DMS153 treated with DMSO at 0.1 percent for 48 hours (cell line): ENCODE measurements at regions not wholly inside any gene's neighbourhood (a gene's known extent, or its start where the extent isn't known, plus 50 kb on each side); places are given as distances from the start of the nearest gene placed in this dataset.
"Not testable (repeated sequence)": the region's sequence is repeated elsewhere in the genome, so short reads cannot be mapped to it uniquely, and the experiment has no call there.

Experiments used
- DNase-seq: peaks from one replicate; lab custom pipeline; 2025; ENCODE audit not compliant: unreplicated experiment; lab: John Stamatoyannopoulos, UW

DNA sequence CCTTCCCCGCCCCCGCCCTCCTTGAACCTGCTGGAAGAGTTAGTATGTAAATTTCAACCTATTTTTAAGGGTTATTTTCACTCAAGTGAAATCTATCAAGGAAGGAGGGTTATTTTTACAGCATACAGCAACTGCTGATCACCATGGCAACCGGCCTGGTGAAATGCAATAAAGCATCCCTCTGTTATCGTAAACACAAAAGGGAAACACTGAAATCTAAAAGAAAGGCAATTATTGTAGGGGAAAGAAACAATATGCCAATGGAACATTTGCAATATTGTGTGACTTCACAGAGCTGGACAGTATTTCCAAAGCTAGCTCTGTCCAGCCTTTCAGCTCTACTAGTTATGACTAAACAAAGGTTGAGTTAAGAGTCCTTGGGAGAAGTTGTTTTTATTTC lies 588.3 kb upstream of the PBX1 start:
- no peak for DNase-seq

DNA sequence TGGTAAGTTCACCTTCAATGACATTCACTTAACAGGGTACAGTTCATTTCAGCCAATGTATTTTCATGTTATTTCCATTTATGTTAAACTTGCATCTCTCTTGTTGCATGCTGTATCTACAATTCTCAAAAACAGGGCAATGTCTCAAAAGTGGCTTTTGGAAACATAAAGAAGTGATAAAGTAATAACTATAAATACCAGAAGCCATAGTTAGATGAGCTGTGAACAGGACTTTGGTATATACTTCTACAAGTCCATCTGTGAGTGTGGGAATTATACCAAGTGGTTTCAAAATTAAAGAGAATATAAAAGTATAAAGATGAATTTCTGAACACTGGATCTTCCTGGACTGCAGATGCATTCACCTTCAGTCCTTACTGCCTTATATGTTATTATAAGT lies 585.4 kb upstream of the PBX1 start:
- no peak for DNase-seq

DNA sequence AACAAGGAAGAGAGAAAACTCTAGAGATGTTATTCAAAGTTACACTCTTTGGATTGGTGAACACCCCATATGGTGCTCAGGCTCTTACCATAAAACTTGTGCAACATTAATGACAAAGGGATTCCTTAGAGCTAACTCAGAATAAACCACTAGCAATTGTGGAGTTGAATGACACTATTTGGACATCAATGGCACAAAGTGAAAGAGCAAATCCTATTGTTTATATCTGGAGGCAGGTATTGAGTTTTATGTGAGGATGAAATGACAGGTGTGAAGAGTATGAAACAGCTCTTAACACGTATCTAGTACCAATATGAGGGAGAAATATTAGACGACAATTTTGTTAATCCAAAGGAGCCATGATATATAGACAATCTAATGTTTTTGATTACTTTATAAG lies 584.9 kb upstream of the PBX1 start:
- no peak for DNase-seq

DNA sequence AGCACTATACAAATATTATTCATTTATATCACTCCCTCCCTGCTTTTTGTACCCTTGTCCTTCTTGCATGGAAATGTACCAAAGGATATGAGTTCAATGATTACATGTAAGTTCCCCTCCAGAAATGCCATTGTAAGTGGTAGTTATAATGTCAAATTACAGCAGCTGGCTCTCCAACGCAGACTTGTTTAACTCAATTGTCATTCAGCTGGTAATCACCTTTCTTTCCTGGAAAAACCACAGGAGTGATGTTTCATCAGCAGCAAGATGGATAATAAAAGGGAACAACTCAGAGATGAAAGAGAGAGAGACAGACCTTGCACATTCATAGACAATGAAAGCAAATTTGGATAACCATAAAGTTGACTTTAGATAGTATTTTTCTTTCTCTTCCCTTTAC lies 578.6 kb upstream of the PBX1 start:
- peak; percentile 97 for DNase-seq

DNA sequence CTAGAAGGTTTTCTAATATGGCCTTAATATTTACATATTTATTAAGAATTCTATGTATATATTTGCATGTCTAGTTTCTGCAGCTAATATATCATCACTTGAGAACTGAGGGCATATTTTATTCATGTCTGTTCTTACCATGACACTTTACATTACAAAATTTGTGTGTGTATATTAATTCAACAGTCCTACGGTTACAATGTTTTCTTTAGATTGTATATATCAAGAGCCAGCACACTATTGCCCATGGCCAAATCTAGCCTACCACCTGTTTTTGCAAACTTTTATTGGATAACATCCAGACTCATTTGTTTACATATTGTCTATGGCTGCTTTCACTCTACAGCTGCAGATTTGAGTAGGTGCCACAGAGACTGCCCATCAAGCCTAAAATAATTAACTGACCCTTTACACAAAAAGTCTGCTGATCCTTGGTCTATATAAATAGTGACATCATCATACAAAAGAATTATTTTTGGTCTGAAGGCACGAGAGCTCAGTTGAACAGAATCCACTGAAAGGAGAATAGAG lies 577.4 kb upstream of the PBX1 start:
- peak; percentile 99 for DNase-seq

DNA sequence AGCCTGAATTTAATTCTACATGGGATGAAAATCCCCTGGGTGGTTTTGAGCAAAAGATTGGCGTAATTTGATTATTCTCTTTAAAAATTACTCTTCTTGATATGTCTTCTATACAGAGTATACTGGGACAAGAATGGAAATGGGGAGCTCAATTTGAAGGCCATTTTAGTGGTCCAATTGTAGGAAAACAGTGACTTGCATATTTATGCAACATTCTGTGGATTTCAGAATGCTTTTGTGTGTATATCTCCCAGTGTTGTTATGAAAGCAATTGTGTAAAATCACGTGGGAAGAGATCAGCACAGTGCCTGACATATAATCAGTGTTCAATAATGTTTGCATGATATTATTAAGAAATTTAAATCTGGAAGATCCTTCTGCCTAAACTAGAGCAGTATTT lies 575.9 kb upstream of the PBX1 start:
- no peak for DNase-seq

DNA sequence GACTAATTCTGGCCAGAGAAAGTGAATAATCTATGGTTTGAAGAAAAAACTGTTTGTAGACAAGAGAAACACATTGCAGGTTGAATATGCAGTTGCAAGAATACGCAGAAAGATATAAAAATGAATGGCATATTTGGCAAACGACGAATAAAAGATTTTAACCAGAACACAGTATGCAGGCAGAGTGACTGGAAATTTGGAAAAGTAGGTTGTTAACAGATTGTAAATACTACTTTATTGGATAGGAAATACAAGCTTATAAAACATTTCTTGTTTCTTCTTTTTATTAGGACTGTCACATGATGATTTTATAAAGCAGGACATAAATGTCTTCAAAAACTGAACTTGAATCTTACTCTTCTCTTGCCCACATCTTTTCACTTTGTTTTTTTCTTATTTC lies 573.3 kb upstream of the PBX1 start:
- no peak for DNase-seq

DNA sequence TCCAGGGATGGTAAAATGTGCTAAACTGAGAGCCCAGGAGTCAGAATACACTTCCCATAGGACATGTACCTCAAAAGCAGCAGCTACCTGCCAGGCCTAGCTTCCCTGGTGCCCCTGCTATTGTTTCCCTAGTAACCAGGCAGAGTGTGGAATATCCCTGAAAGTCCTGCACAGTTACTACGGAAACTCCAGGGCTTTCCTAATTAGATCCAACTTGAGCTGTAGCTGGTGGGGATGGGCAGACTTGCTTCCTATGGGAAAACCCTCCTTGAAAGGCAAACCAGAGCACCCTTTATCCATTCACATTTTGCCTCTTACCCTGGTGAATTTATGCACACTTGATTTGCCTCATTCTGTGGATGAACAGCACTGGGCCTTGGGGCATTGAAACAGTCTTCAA lies 559.9 kb upstream of the PBX1 start:
- DNase-seq = no peak

DNA sequence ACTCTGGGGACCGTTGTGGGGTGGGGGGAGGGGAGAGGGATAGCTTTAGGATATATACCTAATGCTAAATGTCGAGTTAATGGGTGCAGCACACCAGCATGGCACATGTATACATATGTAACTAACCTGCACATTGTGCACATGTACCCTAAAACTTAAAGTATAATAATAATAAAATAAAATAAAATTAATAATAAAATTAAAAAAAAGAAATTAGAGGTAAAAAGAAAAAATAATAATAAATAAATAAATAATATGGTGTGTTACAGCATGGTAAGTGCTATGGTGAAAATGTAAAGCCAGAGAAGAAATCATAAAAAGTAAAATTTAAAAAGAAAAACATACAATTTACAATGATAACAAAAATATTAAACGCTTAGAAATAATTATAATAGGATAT lies 552.8 kb upstream of the PBX1 start:
- DNase-seq = not testable (repeated sequence)

DNA sequence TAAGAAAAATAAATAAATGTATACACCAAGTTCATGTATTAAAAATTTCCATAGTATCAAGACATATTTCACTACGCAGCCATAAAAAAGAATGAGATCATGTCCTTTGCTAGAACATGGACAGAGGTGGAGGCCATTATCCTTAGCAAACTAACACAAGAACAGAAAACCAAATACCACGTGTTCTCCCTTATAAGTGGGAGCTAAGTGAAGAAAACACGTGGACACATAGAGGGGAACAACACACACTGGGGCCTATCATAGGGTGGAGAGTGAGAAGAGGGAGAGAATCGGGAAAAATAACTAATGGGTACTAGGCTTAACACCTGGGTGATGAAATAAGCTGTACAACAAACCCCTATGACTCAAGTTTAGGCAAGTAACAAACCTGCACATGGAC lies 552.4 kb upstream of the PBX1 start:
- DNase-seq = no peak

DNA sequence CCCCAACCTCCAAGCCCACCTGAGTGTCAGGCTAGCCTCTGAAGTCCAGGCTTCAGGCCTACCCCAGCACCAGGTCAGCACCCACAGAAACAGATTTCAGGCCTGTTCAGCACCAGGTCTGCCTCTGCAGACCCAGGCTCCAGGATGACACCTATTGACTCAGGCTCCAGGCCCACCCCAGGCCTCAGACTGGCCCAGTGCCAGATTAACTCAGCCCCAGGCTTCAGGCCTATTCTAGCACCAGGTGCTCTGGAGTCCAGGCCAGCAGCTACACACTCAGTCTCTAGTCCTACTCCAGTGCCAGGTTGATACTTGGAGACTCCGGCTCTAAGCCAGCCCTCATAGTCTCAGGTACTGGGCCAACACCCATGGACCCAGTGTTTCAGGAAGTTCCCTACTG lies 541.7 kb upstream of the PBX1 start:
- DNase-seq = no peak

DNA sequence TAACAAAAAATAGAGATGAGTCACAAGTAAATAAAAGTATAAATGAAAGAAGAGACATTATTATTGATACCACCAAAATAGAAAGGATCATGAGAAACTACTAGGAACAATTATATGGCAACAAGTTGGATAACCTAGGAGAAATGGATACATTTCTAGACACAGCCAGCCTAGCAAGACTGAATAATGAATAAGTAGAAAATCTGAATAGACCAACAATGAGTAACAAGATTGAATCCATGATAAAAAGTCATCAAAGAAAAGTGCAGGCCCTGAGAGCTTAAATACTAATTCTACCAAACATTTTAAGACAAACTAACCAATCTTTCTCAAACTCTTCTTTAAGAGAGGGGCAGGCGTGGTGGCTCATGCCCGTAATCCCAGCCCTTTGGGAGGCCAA lies 538.6 kb upstream of the PBX1 start:
- DNase-seq = no peak

DNA sequence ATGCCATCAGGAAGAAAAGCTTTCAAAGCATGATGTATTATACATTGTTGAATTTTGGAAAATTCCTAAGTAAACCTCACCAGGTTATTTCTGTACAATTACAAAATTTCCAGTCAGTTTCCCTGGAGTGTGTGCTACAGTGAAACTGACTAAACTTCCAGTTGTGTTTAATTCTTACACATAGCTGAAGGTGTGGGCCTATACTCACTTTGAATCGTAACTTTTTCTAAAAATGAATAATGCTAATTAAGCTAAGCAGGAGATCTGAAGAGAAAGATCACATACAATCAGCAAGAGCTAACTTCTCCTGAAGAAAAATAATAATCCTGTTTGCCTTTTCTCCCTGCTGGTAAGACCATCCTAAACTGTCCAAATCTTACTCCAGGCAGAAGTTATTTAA lies 537.2 kb upstream of the PBX1 start:
- DNase-seq = no peak

DNA sequence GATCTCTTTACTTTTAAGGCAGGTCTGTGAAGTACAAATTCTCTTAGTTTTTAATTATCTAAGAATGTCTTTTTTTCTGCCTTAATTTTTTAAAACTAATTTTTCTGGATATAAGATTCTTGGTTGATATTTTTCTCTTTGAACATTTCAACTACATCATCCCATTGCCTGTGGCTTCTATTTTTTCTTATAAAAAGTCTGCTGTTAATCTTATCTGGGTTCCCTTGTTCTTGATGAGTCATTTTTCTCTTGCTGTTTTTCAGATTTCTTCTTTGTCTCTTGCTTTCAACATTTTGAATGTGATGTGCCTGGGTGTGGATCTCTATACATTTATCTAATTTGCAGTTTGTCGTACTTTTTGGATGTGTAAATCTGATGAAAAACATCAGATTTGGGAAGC lies 525.2 kb upstream of the PBX1 start:
- DNase-seq = no peak

DNA sequence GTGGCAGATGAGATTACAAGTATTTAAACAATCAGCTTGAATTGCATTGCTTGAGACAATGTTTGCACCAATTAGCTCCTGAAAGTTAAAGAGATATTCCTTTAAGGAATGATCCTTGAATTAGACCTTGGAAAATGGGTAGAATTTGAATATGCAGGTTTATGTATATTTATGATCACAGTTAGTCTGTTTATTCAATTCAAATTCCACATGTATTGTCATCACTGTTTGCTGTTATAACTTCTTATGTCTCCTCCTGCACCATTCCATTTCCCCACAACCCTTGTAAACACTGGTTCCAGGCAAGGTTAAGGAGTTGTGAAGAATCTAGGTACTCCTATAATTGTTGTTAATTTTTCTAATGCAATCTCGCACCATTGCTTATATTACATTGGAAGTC lies 518.2 kb upstream of the PBX1 start:
- no peak for DNase-seq

DNA sequence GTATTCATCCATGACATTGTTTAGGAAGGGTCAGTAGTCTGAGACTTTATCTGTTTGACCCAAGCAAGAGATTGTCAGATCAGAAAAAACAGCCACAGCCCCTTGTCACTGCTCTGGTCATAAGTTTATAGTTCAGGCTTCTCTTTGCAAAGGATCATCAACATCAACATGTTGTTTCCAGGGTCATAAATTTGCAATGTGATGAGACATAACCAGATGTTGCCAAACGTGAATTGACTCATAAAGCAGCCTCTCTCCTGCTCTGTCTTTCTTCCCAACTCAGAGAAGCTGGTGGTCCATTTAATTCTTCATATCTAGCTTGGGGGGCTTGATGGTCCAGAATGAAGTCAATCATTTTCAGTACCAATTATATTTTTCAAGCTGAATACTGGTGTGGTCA lies 507.2 kb upstream of the PBX1 start:
- no peak for DNase-seq

DNA sequence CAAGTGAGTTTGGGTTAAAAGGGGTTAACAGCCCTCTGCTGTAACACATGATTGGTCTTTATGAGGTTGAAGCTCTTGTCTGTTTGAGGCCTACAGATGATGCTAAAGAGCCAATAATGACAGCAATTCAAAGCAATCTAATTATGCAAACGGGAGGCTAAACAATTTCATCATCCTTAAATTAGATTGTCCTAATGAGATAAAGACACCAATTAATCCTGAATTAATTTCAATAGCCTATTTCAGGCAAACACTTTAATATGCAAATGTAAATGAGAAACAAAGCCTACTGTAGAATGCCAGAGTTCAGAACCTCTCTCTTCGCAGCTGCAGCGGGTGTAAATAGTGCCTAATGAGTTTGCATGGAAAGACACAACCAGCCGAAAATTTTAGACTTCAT lies 504.7 kb upstream of the PBX1 start:
- no peak for DNase-seq

DNA sequence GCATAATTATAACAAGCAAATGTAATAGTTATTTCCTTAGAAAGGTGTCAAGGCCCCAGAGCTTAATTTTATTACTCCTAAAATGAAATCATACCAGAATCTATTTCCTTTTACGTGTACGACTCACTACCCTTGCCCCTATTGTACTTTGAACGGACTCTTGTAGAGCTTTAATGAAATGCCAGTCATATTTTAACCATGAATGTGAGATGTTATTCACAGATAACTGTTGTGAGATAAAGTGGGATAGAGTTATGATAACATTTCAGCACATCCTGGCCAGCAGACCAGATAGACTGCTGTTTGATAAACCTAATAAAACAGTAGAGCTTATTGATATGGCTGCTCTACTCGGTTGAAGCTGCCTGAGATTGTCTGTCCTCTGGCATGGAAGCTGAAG lies 500.8 kb upstream of the PBX1 start:
- no peak for DNase-seq

DNA sequence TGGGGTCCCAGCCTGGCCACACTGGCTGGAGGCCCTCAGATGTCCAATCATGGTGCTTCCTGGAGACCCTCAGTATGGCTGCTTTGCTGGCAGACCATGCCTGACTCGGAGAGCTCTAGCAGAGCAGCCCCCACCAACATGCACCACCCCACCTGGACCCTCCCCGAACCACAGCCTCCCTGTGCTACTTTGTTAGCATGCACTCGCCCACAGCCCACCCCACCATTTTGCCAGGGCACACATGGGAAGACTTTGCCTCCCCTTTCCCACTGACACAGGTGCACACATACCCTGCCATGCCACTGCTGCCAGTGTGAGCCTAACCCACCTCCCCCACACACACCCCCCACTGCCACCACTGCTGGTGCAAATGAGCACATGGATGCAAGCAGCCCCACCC lies 497.5 kb upstream of the PBX1 start:
- no peak for DNase-seq

DNA sequence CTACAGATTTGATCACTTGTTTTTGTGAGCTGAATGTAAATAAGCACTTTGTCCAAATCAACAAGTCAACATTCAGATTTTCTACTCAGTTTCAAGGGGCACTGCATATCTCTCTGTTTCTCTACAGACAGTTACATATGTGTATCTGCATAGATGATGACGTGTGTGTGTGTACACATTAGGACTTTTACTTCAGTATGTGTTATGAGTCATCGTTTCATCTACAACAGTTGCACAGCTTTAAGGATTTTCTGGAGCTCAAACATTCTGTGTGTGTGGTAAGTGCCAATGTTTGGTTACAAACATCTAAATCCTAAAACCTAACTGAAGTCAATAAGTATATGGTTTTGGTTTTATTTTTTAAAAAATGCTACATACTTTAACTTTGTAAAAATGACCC lies 494.5 kb upstream of the PBX1 start:
- no peak for DNase-seq

DNA sequence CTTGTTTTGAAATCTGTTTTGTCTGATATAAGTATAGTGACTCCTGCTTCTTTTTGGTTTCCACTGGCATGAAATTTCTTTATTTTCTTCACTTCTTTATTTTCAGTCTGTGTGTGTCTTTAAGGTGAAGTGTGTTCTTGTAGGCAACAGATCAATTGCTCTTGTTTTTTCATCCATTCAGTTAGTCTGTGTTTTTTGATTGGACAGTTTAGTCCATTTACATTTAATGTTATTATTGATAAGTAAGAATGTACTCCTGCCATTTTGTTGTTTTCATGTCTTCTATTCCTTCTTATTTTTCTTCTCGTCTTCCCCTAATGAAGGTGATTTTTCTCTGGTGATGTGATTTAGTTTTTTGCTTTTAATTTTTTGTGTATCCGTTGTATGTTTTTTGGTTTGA lies 487.7 kb upstream of the PBX1 start:
- DNase-seq = no peak

DNA sequence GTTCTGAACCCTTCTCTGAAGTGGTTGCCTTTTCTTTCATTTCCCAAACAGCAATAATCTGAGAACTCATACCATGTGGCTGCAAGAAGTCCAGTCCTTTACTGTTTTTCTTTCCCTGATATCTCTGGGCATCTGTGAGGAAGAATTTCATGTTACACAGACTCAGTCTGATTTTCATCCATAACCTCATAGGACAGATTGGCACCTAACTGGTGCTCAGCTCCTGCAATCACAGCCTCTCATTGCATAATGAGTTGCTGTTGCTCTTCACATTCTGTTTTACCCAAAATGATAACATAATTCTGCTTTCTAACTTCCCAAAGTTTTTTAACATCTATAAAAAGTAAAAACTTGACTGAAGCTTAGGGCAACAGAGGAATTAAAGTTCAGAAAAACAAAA lies 472.2 kb upstream of the PBX1 start:
- DNase-seq = no peak

DNA sequence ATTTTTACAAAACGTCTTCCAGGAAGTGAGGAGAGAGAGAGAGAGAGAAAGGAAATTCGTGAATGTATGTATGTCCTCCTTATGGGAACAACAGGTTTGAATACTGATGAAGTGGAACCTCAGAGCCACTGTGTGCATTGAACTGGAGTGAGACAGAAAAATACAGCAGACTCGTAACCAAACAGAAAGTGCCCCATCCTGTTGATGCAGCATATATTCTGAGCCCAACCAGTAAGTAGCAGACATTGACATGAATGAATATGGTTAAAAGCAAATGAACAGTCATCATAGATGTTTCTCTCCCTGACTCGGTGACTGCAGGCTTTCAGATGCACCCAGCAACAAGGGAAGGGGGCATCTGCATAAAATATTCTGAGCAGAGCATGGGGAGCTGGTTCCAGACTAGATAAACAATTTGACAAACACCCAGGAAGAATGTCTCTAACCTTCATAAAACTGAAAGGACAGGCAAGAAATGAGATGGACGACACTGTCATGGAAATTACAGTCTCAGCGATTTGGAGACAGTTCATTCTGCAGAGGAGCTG lies 471.0 kb upstream of the PBX1 start:
- DNase-seq = no peak
